DMS153 (cell line): ENCODE measurements at regions not wholly inside any gene's neighbourhood (a gene's known extent, or its start where the extent isn't known, plus 50 kb on each side); places are given as distances from the start of the nearest gene placed in this dataset.
"Not testable (repeated sequence)": the region's sequence is repeated elsewhere in the genome, so short reads cannot be mapped to it uniquely, and the experiment has no call there.

Experiments used
- DNase-seq: peaks from one replicate; lab custom pipeline; 2025; lab: John Stamatoyannopoulos, UW

DNA sequence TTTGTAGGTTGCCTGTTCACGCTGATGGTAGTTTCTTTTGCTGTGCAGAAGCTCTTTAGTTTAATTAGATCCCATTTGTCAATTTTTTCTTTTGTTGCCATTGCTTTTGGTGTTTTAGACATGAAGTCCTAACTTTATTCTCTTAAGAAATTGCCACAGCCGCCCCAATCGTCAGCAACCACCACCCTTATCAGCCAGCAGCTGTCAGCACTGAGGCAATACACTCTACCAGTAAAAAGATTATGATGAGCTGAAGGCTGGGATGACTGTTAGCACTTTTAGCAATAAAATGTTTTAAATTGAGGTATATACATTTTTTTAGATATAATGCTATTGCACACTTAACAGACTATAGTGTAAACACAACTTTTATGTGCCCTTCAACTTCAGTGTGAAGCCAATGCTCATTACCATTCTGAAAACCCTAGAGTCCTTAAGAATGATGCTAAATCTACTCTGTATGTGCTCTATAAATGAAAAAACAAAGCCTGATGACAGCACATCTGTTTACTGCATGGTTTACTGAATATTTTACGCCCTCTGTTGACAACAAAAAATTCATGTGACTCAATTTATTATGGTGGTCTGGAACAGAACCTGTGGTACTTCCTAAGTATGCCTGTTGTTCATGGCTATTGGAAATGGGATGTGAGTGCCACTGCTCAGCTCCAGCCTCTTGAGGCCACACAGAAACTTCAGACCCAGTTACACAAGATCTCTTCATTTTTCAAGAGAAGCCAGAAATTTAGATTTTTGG, 197.4 kb downstream of the DUSP6 start:
- no peak for DNase-seq

DNA sequence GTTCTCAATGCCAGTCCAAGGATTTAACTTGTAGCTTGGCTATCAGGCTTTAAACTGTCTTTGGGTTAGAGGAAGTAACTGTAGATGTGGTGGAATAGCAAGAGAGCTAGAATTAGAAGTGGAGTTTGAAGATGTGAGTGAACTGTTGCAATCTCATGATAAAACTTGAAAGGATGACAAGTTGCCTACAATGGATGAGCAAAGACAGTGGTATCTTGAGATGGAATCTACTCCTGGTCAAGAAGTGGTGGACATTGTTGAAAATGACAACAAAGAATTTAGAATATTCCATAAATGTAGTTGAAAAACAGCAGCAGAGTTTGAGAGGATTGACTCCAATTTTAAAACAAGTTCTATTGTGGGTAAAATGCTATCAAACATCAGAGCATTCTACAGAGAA, 199.0 kb downstream of the DUSP6 start:
- DNase-seq: no peak

DNA sequence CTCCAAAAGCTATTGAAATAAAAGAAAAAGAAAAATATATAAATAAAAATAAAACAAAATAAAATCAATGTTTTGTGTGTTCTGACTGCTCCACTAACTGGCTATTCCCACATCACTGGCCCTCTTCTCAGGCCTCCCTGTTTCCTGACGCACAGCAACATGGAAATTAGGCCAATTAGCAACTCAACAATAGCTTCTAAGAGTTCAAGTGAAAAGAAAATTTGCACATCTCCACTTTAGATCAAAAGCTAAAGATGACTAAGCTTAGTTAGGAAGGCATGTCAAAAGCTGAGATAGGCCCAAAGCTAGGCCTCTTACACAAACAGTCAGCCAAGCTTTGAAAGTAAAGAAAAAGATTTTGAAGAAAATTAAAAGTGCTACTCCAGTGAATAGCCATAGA, 200.8 kb downstream of the DUSP6 start:
- no peak for DNase-seq

DNA sequence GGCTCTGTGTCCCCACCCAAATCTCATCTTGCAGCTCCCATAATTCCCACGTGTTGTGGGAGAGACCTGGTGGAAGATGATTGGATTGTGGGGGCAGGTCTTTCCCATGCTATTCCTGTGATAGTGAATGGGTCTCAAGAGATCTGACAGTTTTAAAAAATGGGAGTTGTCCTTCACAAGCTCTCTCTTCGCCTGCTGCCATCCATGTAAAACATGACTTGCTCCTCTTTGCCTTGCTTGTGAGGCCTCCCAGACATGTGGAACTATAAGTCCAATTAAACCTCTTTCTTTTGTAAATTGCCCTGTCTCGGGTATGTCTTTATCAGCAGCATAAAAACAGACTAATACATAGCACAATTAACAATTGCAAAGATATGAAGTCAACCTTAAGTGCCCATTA, 201.5 kb downstream of the DUSP6 start:
- not testable (repeated sequence) for DNase-seq

DNA sequence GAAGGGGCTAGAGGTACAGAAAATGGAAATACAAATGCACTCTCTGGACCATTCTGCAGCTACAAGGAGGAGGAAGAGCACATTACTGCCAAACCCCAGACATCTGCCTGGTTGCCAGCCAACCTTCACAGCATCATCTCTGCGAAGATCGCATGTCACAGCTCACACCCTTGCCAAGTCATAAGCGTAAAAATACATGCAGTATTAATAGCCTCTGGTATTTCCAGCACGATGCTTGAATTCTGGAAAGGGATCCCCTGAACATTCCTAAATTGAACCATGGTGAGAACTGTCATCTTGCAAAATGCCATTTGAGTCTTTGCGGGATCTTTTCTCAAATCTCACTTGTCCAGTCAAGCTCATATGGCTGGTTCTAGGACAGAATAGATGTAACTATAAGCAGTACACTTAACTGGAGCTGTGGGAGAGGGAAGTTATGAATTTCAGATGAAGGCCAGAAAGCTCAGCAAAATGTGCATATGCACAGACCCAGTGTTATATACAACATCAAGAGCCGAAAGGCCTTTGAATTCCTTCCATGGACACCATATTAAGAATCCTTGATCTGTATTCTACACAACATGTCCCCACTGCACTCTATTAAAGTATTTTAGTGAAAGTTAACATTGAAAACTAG, 211.6 kb downstream of the DUSP6 start:
- DNase-seq: no peak

DNA sequence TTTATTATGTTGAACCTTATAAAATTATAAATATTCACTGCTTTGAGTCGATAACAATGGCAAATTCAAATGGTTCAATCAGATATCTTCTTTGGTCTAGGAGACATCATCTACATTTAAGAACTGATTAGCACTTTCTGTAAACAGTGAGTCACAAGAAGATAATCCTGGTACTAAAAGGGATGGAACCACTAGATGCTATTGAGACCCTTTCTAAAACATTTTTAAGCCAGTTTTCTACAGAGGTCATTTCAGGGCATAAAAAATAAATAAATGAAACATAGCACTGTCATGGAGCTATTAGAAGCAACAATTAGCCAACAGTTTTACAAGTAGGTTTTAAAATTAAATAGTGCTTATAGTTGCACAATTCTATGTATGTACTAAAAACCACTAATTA, 212.2 kb downstream of the DUSP6 start:
- DNase-seq: no peak

DNA sequence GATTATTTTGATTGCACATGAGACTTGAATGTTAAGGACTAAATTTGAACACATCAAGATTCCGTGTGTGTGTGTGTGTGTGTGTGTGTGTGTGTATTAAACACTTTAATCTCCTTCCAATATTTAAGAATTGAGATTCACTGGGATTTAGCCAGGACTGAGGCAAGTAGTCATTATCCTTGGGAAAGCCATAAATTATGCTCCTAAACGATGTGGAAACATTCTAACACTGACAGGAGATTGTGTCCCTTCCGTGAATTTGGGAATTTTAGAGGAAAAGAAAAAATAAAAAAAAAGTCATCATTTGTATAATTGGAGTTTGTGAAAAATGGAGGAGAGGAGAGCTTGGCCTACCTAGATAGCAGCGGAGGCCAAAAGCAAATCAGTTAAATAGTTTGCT, 212.9 kb downstream of the DUSP6 start:
- no peak for DNase-seq

DNA sequence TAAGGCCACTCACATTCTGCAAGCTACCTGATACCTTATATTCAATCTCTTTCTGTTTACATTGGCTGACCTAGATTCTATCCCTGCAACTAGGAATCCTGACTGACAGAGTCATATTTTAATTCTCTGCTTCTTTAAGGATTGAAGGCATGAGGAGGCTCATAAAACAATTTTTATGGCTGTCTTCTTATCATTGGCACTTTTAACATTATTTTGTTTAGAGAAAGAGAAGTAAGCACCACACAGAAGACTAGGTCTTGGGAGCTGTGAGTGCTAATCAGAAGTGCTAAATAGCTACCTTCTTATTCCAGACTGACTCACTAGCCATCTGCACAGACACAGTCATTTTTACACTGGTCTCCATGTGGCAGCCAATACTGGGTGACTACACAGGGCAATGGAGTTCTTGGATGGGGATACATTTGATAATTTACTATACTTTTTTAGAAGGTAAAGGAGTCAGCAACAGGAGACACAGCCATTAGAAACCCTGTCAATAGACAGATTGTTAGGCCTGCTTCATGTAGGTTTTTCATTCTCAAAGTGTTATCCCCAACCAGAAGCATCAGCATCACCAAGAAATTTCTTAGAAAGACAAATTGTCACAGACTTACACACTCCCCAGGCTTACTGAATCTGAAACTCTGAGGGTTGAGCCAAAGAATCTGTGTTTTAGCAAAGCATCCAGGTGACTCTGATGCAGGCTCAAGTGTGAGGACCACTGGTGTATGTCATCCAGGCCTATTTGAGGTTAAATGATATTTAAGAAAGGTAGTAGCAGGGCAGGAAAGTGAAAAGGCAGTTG, 214.1 kb downstream of the DUSP6 start:
- no peak for DNase-seq

DNA sequence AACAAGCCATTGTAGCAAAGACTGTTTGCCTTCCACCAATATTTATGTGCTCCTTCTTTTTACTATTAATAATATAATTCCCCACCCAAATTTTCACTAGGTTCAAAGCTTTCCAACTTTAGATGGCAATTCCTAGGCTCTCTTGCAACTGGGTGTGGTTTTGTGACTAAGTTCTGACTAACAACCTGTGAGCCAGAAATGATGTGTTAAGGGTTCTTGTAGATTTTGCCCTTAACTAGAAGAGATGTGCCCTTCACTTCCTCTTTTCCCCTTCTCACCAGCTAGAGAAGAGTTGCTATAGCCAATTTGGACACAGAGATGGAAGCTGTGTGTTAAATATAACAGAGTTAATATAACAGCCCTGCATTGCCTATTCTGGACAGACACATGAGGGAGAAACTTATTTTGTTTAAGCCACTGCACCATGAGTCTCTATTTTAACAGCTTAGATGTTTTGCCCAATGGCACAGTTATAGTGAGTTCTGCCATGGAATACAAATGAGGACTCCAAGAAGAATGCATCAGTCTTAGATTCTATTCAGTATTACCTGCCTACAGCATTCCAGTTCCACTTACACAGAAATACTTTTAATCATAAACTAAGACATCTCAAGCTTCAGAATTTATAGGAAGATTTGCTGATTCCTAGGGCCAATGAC, 216.2 kb downstream of the DUSP6 start:
- no peak for DNase-seq

DNA sequence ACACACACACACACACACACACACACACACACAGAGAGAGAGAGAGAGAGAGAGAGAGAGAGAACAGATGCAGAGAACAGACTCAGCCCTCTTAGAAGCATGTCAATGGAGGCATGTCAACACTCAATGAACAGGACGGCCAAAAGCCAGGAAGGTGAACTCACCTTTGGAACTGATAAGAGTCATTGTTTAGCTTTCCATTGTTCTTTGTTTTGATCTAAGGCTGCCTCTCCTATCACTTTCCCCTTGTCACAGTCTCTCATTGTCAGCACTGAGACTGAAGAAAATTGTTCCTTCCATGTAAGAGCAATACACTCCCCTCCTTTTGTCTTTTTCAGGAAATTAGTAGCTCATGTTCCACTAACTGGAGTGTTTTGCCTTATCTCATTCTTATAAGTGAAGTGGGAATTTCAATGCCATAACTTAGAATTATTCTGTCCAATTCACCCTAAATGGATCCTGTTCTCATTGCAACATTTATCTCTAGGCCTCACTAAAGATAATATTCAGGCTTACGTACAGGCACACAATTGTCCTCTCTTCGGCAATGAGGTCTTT, 218.0 kb downstream of the DUSP6 start:
- peak; percentile 22 for DNase-seq

DNA sequence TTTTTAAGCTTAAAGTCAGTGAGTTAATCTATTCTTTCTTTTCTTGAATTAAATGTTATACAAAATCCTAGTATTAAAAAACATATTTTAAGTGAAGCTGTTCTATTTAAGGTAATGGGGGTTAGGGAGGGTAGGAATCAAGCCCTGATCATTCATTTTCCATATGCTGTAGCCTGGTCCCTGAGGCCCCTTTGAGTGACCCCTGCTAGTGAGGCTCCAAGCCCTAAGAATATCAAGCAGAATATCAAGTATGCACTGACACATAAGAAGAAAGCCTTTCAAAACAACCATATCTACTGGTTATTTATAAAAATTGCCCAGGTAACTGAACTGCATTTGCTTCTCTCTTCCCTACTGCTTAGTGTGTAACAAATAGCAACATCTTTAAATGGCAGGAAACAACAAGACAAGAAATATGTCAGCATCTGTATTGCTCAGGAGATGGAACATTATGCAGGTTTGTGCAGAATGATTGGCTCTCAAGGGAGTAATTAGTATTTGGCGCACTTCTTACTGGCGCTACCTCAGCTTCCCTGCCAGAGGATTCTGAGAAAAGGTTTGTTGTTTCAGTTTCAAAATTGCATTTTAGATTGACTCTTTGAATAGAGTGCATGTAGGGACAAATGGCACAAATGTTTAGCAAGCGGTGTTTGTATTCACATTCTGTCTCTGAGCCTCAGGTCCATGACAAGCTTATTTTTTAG, 223.0 kb downstream of the DUSP6 start:
- DNase-seq: no peak

DNA sequence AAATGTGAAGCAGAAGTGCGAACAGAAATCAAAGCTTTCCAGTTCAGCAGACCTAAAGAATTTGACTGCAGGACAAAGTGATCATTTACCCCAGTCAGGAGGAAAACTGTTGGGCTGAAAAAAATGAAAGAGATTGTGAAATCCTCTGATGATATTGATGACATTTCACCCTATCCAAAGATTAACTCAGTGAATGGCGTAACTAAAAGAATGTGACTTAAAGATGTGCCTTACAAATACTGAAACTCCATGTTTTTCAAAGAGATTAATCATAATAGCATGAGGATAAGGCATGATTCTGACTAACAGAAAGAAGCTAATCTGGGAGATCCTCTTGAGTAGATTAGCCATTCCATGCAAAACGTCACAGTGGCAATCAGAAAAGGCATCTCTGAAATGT, 225.6 kb downstream of the DUSP6 start:
- DNase-seq: no peak

DNA sequence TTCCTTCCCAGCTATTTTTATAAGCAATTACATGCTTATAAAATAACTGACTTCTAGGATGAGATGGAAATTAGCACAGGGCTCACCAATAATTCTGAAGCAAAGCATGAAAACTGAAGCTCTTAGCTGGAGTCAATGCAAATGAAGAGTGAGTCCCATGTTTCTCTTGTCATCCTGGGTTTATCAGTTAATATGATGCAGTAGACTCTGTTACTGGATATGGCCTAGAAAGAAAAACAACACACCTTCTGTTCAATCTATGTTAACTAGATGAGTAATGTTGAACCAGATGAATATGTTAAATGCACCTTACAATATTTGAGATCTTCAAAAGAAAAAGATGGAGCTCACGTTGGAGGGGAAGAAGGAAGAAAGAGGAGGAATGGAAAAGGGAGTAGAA, 229.4 kb downstream of the DUSP6 start:
- DNase-seq: no peak

DNA sequence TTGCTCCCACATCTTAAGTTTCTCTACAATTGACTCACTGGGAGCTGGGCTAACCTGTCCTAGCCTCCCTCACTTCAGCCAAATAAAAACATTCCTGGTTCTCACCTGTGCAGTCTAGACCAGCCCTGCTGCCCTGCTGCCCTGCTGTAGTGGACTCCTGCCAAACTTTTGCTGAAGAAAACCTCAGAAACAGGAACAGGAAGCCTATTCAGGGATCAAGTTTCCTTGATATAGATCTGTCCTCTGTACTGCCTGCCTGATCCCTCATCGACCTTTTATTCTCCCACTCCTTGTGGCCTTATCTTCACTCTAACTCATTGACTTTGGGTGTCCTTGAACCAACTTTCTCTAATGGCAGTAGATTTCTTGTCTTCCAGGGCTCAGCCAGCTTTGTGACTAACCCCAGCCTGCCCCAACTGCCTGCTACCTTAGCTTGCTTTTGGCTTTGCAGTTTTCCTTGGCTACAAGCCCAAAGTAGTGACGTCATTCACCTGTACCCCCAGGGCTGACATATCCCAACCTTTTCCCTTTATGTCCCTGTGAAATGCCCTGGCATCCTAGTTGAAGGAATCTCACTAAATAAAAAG, 234.8 kb downstream of the DUSP6 start:
- peak; percentile 12 for DNase-seq

DNA sequence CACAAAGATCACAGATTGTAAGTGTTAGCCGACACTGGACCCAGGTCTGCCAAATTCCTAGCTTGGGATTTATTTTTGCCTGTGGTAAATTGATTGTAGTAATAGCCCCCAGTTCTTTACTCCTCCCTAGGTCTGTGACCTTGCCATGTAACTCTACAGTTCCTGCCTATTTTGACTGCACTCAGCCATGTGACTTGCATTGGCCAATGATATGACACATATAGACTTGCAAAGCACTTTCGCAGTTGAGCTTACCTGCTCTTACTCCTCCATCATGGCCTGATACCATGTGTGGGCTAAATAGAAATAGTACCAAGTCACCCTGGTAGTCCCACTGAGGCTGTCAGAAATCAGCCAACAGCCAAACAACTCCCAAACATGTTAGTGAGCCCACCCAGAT, 240.3 kb downstream of the DUSP6 start:
- no peak for DNase-seq

DNA sequence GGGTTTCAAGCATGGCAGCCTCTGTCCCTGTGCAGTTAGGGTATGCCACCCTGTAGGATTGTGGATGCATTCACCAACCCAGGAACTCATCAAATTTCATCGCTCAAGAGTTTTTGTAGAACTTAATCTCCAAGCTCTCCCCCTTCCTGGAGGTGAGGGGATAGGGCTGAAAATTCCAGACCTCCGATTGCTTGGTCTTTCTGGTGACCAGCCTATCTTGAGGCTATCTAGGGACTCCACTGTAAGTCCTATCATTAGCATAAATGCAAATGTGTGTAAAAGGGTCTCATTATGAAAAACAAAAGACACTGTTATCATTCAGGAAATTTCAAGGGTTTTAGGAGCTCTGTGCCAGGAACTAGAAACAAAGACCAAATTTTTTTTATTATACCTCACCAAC, 244.0 kb downstream of the DUSP6 start:
- no peak for DNase-seq

DNA sequence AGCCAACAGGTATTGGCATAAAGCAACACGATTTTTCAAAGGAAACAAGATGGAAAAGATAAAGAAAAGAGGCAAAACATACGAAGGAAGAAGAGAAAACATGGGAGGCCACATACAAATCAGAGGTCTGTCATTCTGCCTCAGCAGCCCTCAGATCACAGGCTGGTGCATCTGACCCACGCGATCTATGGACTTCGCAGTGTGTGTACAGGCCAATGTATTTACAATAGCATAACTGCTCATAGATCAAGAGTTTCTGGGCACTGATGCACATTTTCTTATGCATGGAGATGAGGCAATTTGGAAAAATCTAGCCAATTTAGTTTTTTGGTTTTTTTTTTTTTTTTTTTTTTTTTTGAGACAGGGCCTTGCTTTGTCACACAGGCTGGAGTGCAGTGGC, 245.4 kb downstream of the DUSP6 start:
- DNase-seq: no peak

DNA sequence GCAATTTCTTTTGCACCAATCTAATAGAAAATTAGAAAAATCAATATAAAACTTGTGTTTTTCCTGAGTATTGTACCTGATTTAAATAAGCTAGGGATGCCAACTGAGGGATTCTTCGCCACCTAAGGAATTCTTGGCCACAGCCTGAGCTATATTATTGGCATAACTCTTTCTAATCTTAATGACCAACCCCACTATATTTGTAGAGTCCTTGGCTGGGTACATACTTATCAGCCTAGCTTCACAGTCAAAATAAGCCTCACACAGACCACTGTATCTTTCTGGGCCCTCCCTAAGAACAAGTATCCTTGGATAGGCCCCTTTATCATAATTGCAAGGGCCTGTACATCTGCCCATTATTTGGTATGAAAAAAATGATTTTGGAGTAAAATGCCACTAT, 247.1 kb downstream of the DUSP6 start:
- DNase-seq: no peak

DNA sequence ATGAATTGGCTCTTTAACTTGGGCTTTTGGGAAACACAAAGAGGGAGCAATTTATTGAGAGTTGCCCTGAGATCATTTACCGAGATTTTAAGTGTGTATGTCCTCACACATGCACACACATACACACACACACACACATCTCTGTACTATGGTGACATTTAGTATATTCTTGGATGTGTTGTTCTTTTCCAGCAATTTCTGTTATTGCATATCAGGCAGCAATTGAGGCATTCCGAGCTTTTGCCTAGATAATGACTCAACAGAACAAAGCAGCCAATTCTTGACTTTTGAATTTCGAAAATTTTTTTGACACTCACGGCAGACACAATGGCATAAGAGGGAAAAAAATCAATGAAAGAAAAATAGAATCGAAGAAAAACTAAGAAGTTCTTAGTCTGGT, 248.5 kb downstream of the DUSP6 start:
- no peak for DNase-seq

DNA sequence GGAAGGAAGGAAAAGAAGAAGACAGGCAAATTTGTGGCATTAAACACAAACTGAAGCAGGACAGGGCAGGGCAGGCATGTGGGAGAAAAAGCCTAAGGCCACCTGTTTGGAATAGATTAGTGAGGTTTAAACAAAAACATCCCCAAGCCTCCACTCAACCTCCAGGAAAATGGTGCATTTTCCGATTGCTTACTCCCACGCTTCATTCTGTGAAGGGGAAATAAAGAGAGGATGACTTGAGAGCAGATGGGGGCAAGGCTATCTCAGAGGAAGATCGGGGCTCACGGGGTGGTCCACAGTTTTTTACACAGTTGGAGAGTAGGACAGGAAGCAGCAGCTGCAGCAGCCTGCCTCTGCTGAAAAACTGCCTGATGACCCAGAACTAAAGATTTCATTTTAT, 250.9 kb downstream of the DUSP6 start:
- DNase-seq: no peak

DNA sequence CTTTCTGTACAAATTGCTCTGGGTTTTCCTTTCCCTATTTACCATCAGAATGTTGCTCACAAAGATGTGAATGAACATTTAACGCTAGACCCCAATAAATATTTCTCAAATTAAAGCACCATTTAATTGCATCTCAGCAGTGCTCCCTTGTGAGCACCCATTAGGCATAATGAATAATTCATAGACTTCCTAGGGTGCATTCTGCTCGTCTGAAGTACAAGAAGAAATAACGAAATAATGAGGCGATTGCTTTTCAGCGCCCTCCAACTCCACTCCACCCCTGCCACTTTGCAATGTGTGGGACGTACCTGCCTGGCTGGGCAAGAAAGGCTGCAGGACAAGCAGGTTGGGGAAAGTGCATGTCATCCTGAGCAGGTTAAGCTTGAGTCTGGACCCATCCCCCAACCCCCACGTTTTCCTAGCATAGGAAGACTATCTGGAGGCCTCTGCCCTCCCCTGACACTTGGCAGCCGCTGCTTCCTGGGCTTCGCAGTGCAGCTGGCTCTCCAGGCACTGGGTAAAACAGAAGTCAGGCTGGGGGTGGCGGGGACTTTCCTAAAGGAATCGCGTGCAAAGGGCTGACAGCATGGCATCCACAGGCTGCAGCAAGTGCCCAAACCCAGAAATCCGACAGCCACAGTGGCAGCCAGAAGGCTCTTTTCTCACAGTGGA, 253.7 kb downstream of the DUSP6 start:
- DNase-seq: peak; percentile 85
